ENCODE measurements at regions not wholly inside any gene's neighbourhood (a gene's known extent, or its start where the extent isn't known, plus 50 kb on each side); places are given as distances from the start of the nearest gene placed in this dataset.
"Not testable (repeated sequence)": the region's sequence is repeated elsewhere in the genome, so short reads cannot be mapped to it uniquely, and the experiment has no call there.

GRCh38 chr19:30113186-30113585 lies 171.1 kb downstream of the URI1 start:
- in situ Hi-C loops (cut with MboI; ENCODE audit: low sequenced_read_pairs, unreplicated experiment) = no loop called here

DNA sequence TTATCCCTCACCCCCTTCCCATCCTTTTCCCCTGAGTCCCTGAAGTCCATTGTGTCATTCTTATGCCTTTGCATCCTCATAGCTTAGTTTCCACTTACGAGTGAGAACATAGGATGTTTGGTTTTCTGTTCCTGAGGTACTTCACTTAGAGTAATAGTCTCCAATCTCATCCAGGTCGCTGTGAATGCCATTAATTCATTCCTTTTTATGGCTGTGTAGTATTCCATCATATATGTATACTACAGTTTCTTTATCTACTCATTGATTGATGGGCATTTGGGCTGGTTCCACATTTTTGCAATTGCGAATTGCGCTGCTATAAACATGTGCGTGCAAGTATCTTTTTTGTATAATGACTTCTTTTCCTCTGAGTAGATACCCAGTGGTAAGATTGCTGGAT lies 172.1 kb downstream of the URI1 start:
- DNase-seq (ENCODE audit: low spot score); in situ Hi-C loops (cut with MboI; ENCODE audit: low sequenced_read_pairs, unreplicated experiment): not testable (repeated sequence)

More at GRCh38 chr19:30113186-30113585, 171.1 kb downstream of the URI1 start:
- TF ChIP-seq, protein P1, sequence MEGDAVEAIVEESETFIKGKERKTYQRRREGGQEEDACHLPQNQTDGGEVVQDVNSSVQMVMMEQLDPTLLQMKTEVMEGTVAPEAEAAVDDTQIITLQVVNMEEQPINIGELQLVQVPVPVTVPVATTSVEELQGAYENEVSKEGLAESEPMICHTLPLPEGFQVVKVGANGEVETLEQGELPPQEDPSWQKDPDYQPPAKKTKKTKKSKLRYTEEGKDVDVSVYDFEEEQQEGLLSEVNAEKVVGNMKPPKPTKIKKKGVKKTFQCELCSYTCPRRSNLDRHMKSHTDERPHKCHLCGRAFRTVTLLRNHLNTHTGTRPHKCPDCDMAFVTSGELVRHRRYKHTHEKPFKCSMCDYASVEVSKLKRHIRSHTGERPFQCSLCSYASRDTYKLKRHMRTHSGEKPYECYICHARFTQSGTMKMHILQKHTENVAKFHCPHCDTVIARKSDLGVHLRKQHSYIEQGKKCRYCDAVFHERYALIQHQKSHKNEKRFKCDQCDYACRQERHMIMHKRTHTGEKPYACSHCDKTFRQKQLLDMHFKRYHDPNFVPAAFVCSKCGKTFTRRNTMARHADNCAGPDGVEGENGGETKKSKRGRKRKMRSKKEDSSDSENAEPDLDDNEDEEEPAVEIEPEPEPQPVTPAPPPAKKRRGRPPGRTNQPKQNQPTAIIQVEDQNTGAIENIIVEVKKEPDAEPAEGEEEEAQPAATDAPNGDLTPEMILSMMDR (IDR thresholded peaks at IDR 0.05; ENCODE audit: borderline replicate concordance, control extremely low read depth, extremely low read depth, insufficient read depth, missing control alignments) = no peak
- no peak for DNase-seq (ENCODE audit: low spot score)

GRCh38 chr19:30115947-30116346 lies 173.9 kb downstream of the URI1 start:
- TF ChIP-seq, protein P1 (IDR thresholded peaks at IDR 0.05; ENCODE audit: borderline replicate concordance, control extremely low read depth, extremely low read depth, insufficient read depth, missing control alignments) = no peak
- in situ Hi-C loops (cut with MboI; ENCODE audit: low sequenced_read_pairs, unreplicated experiment) = no loop called here
- DNase-seq (ENCODE audit: low spot score) = no peak

DNA sequence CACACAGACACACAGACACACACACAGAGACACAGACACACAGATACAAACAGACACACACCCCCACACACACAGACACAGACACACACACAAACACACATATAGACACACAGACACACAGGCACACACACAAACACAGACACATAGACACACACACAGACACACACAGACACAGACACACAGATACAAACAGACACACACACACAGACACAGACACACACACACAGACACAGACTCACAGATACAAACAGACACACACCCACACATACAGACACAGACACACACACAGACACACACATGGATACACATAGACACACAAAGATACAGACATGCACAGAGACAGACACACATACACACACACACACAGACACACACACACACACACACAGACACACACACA lies 174.5 kb downstream of the URI1 start:
- TF ChIP-seq, protein P1 (IDR thresholded peaks at IDR 0.05; ENCODE audit: borderline replicate concordance, control extremely low read depth, extremely low read depth, insufficient read depth, missing control alignments) = no peak
- DNase-seq (ENCODE audit: low spot score) = no peak
- in situ Hi-C loops (cut with MboI; ENCODE audit: low sequenced_read_pairs, unreplicated experiment) = no loop called here

GRCh38 chr19:30116984-30117555 lies 175.0 kb downstream of the URI1 start:
- in situ Hi-C loops (cut with MboI; ENCODE audit: low sequenced_read_pairs, unreplicated experiment) = no loop called here
- DNase-seq (ENCODE audit: low spot score) = no peak

DNA sequence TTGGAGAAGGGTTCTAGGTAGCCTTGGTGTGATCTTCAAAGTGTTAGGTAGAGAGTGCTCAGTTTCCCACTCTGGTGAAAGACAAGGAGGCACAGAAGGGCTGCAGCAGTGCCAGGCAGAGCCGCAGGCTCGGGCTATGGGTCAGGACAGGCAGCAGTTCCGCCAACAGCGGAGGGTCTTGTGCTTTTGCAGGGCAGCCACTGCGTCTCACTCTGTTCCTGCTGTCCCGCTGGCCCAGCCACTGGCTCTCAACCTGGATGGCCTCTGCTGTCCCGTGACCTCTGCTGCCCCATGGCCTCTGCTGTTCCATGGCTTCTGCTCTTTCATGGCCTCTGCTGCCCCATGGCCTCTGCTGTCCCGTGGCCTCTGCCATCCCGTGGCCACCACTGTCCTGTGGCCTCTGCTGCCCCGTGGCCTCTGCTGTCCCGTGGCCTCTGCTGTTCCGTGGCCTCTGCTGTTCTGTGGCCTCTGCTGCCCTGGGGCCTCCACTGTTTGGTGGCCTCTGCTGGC lies 175.7 kb downstream of the URI1 start:
- TF ChIP-seq, protein P1 (IDR thresholded peaks at IDR 0.05; ENCODE audit: borderline replicate concordance, control extremely low read depth, extremely low read depth, insufficient read depth, missing control alignments) = no peak

More at GRCh38 chr19:30116984-30117555, 175.0 kb downstream of the URI1 start:
- TF ChIP-seq, protein P1 (IDR thresholded peaks at IDR 0.05; ENCODE audit: borderline replicate concordance, control extremely low read depth, extremely low read depth, insufficient read depth, missing control alignments) = no peak

GRCh38 chr19:30118221-30118620 lies 176.2 kb downstream of the URI1 start:
- TF ChIP-seq, protein P1 (IDR thresholded peaks at IDR 0.05; ENCODE audit: borderline replicate concordance, control extremely low read depth, extremely low read depth, insufficient read depth, missing control alignments) = no peak
- in situ Hi-C loops (cut with MboI; ENCODE audit: low sequenced_read_pairs, unreplicated experiment) = no loop called here
- no peak for DNase-seq (ENCODE audit: low spot score)

More for the DNA sequence above, 175.7 kb downstream of the URI1 start:
- DNase-seq (ENCODE audit: low spot score) = no peak
- in situ Hi-C loops (cut with MboI; ENCODE audit: low sequenced_read_pairs, unreplicated experiment) = no loop called here
